Mammary epithelial cell (primary cell): ENCODE measurements at regions not wholly inside any gene's neighbourhood (a gene's known extent, or its start where the extent isn't known, plus 50 kb on each side); places are given as distances from the start of the nearest gene placed in this dataset.

ENCODE experiments used
- CTCF ChIP-seq, 2 donors: IDR thresholded peaks in 1 of 2; conservative IDR thresholded peaks in 1 of 2; 2 replicates each; pipeline ENCODE4 v1.5.1; 2011 to 2012; ENCODE audit warnings: inconsistent platforms in 2 of 2, low read length in 2 of 2, mild to moderate bottlenecking in 2 of 2, control low read depth in 1 of 2, low read depth in 1 of 2; ENCODE audit not compliant: insufficient read depth in 1 of 2; ENCODE audit errors: extremely low read depth in 1 of 2
- EZH2 ChIP-seq: IDR thresholded peaks from 2 replicates; pipeline ENCODE4 v1.6.1; 2012; ENCODE audit warnings: low read length, inconsistent platforms, borderline replicate concordance

- TF ChIP-seq CTCF (conservative IDR thresholded peaks at IDR 0.05 in 1 of 2, IDR thresholded peaks at IDR 0.05 in 1 of 2; ENCODE audit: extremely low read depth in 1 of 2, insufficient read depth in 1 of 2, low read depth in 1 of 2, low read length in 2 of 2) (no peak), EZH2 (no peak)
Measured at GRCh38 chr11:28547321-28547741, 439.1 kb downstream of the METTL15 start.
